SU-DHL-6 (cell line): ENCODE measurements at regions not wholly inside any gene's neighbourhood (a gene's known extent, or its start where the extent isn't known, plus 50 kb on each side); places are given as distances from the start of the nearest gene placed in this dataset.

Experiments used
- EZH2phosphoT487 ChIP-seq: fragments of 200-600 bp; sonication (generic), shearing (Covaris generic); conservative IDR thresholded peaks from 2 replicates; pipeline ENCODE4 v1.6.1; 2018; ENCODE audit warnings: mild to moderate bottlenecking, antibody characterized with exemption, low read length, moderate library complexity, mixed read lengths
- TF ChIP-seq, protein P1 (sequence below): fragments of 200-600 bp; sonication (generic); IDR thresholded peaks from one replicate; pipeline ENCODE4 v1.5.1; 2017; ENCODE audit warnings: antibody characterized with exemption, mild to moderate bottlenecking, low read length, moderate library complexity; ENCODE audit not compliant: insufficient read depth, poor library complexity, severe bottlenecking

DNA sequence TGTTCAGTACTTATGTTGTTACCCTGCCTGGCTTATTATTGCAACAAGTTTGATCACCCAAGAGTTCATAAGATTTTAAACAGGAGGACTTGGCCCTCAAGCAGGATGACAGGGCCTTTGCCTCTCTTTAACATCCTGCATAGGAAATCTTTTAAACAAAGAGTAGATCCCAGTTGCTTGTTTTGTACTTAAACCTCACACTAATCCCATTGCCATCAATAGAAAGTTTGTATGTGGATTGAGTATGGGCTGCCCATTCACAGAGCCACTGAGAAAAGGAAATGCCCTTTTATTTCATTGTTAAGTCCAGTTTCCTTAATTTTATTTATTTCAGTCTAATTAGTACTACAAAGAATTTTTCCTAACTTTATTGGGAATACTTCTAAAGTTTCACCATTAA is 52.2 kb upstream of the FGF10 start:
- TF ChIP-seq, protein P1, sequence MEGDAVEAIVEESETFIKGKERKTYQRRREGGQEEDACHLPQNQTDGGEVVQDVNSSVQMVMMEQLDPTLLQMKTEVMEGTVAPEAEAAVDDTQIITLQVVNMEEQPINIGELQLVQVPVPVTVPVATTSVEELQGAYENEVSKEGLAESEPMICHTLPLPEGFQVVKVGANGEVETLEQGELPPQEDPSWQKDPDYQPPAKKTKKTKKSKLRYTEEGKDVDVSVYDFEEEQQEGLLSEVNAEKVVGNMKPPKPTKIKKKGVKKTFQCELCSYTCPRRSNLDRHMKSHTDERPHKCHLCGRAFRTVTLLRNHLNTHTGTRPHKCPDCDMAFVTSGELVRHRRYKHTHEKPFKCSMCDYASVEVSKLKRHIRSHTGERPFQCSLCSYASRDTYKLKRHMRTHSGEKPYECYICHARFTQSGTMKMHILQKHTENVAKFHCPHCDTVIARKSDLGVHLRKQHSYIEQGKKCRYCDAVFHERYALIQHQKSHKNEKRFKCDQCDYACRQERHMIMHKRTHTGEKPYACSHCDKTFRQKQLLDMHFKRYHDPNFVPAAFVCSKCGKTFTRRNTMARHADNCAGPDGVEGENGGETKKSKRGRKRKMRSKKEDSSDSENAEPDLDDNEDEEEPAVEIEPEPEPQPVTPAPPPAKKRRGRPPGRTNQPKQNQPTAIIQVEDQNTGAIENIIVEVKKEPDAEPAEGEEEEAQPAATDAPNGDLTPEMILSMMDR = no peak
- no peak for TF ChIP-seq EZH2phosphoT487
